ENCODE measurements at regions not wholly inside any gene's neighbourhood (a gene's known extent, or its start where the extent isn't known, plus 50 kb on each side); places are given as distances from the start of the nearest gene placed in this dataset.

DNA sequence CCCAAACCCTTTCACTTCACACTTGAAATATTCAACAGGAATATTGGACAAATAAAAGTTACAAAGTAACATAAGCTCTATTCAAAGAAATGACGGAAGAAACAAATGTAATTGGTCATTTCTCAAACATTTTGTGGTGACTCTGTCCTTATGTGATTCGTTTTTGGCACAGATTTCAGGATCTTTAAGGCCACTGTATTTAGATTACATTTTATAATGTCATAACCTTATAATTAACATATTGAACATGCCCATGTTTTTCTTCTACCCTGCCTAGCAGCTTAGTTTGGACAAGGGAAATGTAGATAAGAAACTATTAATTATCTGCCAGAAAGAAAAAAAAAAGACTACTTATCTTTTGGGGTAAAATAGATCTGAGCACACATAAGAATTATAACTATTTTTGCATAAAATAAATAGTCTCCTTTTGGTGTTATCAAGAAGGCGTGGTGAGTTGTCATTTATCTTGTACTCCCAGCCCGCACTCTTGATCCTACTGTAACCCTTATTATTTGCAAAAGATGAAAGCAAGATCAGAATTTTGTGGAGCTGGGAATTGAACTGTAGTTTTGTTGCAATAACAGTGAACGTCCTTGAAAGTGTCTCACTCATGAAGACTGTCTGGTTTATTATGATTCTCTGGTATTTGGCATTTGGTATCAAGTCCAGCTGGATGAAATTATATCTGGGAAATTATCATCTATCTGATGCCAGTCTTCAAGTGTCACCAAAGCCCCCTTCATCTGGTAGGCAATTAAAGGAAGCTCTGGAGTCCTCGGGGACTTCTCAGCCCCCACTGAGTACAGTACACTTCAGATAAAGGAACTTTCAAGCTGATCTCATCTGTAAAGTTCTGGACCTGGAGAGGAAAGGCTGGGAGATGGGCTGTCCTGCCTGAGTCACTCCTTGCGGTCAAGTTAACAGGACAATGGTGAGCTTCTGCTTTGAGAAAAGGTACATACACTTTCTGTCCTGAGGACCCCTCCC, 175.7 kb upstream of the INHBA start:
- DNase-seq (ENCODE audit: extremely low read depth in 1 of 2, low read depth in 1 of 2) = no peak

DNA sequence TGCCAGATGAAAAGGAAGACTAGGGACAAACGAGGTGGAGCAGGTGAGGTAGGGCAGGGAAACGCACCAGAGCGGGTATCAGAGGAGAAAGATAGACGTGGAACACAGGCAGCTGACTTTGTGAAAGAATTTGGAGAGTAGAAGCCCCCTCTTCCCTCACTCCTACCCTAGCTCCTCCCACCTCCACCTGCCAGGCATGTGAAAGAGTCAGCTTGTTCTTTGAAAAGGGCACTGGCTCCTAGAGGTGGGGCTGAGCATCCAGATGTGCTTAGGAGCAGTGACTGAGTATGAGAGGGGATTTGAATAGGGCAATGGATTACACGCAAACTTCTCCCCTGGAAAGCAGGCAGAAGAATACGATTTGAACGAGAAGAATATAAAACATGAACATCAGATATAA, 174.2 kb upstream of the INHBA start:
- no peak for DNase-seq (ENCODE audit: extremely low read depth in 1 of 2, low read depth in 1 of 2)

DNA sequence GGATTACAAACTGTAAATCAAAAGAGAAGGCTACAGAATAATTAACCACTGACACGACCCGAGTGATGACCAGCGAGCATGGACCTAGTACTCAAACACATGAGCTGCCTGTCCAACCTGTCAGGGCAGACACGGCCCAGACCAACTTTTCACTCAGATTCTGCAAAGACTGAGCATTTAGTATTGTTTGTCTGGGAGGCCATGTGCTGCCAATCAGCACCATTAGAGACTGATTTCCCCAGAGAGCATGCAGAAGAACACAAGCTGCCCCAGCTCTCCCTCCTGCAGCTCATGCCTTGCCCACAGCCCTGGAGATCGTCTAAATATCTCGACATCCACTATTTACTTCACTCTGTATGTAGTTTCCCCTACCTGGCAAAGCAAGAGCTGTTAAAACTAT, 172.6 kb upstream of the INHBA start:
- no peak for DNase-seq (ENCODE audit: extremely low read depth in 1 of 2, low read depth in 1 of 2)

DNA sequence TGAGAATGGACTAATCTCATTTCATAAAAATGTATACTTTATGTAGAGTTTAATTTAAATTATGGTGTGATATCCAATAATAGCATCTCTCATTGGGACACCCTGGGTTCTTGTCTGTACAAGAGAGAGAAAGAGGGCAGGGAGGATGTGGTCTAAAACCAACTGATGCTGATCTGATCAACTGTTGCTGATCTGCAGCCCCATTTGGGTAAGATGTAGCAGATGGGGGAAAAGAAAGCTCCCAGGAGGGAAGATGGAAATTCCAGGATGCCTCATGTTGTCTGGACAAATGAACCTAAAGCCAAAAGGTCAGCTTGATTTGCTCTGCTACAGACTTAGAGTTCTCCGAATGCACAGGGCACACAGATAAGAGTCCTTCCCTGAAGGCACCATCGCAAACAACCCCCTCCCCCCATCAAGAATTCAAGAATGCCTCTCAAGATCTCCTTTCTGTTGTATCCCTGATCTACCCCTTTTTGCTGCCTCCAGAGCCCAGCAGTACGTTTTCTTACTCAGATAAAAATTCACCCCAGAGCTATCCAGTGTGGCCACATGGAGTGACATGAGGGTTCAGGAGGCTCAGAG, 171.4 kb upstream of the INHBA start:
- DNase-seq (ENCODE audit: extremely low read depth in 1 of 2, low read depth in 1 of 2) = no peak

DNA sequence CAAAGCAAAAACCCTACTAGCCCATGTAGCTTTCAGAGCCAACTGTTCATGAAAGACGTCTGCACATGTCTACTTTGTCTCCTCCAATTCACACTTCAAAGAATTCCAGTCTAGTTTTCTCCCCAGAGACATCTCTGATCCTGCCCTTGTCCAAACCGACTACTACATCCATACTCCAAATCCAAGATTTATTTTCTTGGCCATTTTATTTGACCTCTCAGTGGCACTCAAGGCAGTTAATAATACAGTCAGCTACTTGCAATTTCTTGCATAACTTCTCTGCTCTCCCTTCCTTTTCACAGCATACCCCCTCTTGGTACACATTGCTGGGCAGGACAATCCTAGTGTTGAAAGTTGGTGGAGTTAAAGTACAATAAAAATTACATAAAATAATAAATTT, 170.9 kb upstream of the INHBA start:
- DNase-seq (ENCODE audit: extremely low read depth in 1 of 2, low read depth in 1 of 2) = no peak

DNA sequence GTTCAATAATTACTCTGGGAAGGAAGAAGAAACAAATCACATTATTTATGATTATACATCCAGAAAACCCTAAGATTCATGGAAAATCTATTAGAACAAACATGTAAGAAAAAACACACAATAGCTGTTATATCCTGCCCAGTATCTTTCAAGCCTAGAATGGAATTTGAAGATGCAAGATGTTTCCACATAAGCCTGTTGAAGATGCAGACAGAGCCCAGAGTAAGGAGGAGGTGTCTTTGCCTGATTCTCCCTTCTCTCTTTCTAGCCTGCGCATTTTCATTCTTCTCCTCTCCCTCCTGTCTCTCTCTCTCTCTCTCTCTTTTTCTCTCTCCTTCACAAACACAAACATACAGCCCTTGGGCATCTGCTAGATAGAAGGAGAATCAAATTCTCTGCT, 170.1 kb upstream of the INHBA start:
- no peak for DNase-seq (ENCODE audit: extremely low read depth in 1 of 2, low read depth in 1 of 2)

DNA sequence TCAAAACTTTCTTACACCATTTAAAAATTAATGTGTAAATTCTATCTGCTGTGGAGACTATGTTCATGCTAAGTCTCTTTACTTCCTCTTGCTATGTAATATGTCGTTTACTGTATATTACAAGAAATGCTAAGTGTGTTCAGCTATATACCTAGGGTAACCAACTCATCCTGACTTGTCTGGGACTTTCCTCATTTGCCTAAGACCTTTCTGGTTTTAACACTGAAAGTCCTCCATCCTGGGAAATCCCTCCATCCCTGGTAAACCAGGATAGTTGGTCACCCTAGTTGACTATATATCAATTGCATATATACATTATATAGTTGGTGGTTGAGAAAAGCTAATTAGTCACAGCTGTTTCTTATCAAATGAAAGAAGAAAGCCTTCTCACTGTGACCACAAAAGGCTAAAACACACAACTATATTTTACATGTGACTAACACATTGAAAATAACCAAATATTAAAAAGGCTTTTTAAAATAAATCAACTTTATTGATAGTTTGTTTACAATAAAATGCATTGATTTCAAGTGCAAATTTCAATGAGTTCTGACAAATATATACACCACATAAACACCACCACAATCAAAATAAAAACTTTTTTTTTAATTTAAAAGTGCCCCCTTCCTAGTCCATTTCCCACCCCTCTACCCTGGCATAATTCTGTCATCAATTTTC, 167.7 kb upstream of the INHBA start:
- no peak for DNase-seq (ENCODE audit: extremely low read depth in 1 of 2, low read depth in 1 of 2)

DNA sequence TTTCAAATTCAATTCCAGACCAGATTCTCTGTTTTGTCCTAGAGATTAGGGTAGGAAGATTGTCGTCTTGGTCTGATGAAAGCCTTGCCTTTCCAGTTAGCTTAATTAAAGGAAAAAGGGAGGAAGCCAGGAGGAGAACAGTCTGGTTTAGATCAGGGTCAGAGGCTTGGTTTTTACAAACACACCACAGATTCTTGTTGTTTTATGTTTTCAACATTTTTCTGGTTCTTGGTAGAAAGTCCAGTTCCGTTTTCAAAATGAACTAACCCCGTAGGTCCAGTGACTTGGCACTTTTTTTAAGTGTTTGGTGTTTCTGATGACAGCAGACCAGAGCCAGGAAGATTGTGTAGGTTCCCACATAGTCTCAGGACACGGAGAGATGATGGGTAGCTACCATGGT, 167.1 kb upstream of the INHBA start:
- no peak for DNase-seq (ENCODE audit: extremely low read depth in 1 of 2, low read depth in 1 of 2)

DNA sequence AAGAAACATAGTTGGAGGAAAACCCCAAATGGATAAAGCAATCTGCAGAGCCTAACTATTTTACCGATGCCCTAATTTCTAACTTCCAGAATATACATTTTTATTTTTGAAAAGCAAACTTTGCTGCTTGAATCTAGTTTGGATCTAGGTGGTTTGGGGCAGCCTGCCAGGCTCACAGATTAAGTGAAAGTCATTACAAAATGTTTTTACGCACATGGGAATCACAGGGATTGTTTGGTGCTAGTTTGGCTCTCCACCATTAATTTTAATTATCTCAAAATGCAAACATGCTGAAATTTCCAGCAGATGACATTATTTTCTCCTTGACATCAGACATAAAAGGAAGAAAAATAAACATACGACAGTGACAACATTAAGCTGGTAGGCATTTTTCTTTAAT, 166.7 kb upstream of the INHBA start:
- no peak for DNase-seq (ENCODE audit: extremely low read depth in 1 of 2, low read depth in 1 of 2)

DNA sequence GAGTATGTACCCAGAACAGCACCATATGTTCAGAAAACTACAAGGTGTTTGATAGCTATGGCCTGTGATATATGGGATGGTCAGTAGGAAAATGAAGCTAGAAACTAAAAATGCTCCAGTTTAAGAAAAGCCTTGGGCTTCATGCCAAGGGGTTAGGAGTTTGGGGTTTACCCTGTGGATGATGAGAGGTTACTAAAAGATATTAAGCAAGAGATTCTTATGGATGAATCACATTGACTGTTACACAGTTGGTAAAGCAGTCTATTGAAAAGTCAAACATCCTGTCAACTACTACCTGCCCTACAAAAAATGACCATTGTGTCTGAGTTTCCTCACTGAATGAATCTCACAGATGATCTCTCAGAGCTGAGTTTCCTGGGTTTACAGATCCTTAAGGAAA, 166.2 kb upstream of the INHBA start:
- DNase-seq (ENCODE audit: extremely low read depth in 1 of 2, low read depth in 1 of 2) = no peak

DNA sequence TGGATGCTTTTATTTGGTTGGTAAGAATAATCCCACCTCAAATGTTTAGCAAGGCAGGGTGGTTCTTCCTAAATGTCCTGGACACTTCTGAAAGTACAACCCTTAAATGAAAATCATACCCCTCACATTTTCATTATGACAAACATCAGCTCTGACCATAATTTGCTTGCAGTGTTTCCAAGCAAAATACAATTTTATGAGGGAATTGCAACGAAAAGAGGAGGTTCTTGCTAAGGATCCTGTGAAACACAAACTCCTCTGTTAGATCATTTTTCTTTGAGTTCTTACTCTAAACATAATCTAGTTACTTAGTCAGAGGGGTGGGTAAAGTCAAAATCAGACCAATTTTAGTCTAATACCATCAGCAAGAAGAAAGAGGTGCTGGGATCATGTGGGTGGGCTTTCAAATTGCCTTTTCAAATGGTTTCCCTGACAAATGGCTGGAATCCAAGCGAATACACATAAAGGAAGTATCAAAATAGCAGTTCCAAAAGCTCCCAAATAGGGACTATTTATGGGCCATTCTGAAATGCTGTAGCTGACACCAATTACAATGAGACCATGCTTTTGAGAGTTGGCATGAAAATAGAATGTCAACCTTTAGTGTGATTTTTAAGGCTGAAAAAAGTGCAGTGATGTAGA, 164.9 kb upstream of the INHBA start:
- DNase-seq (ENCODE audit: extremely low read depth in 1 of 2, low read depth in 1 of 2) = no peak

DNA sequence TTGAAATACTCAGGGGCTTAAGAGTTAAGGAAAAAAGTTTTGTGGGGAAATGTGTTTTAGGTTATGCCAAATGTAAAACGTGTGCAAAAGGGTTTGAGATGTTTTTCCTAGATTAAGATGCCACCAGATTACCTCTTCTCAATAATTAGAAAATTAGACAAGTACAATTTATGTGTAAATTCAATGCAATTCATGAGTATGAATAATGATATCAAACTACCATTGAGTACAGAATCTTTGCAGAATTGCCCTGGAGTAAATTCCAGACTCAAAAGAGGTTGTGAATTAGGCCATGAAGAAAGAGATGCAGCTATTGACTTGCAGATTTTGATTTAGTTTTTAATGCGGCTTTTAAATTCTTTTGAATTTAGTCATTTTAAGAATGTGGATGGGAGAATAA, 159.4 kb upstream of the INHBA start:
- DNase-seq (ENCODE audit: extremely low read depth in 1 of 2, low read depth in 1 of 2) = no peak

DNA sequence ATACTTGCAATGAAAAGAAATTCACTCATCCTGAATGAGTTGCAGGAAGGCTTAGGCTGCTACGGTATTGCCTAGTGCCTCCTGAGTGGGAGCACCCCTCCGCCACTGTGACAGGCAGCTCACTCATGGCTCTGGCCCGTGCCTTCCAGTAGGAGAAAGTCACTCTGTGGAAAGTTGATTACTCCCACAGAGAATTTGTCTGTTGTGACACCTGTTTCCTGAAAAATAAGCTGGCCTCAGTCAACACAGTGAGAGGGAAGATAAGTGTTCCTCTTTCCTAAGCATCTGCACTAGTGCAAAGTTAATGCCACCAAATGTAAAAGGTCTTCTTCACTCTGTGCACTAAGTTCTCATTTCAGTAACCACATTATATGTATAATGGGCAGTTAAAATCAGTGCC, 158.8 kb upstream of the INHBA start:
- DNase-seq (ENCODE audit: extremely low read depth in 1 of 2, low read depth in 1 of 2) = no peak

DNA sequence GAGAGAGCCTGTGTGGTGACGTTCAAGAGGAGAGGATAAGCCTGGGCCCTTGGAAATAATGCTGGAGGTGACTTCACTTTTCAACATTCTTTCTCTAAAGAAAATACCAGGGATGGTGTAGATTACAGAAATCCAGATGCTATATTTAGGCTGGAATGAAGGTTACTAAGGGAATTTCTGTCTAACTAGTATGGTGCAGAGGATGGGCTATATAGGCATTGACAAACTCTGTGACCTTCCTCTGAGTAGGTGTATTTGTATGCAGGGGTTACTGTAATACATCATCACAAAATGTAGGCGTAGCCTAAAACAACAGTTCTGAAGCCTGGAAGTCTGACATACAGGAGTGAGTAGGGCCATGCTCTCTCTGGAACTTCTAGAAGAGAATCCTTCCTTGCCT, 155.3 kb upstream of the INHBA start:
- DNase-seq (ENCODE audit: extremely low read depth in 1 of 2, low read depth in 1 of 2) = no peak

DNA sequence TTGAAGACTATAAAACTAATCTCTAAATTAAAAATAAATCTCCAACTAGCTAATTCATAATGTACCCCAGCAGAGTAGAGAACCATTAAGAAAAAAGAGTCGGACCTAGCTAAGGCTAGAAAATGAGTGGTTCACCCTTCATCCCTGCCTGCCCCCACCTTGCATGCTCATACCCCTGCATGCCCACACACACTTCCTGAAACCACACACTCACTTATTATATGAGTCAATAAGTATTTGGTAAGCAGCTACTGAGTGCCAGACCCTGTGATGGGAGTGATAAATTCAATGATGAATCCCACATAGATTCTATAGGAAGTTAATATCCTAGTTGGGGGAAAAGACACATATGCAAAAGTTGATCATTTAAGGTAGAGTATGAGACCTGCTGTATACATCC, 152.9 kb upstream of the INHBA start:
- DNase-seq (ENCODE audit: extremely low read depth in 1 of 2, low read depth in 1 of 2) = no peak

DNA sequence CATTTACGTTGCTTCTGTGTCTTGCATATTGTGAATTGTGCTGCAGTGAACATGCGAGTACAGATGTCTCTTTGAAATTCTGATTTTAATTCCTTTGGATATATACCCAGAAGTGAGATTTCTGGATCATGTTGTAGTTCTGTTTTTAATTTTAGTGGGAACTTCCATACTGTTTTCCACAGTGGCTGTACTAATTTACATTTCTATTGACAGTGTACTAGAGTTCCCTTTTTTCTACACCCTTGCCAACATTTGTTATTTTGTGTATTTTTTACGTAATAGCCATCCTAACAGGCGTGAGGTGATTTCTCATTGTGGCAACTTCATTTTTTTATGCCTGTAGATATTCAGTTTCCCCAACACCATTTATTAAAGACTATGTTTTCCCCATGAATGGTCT, 144.7 kb upstream of the INHBA start:
- no peak for DNase-seq (ENCODE audit: extremely low read depth in 1 of 2, low read depth in 1 of 2)

DNA sequence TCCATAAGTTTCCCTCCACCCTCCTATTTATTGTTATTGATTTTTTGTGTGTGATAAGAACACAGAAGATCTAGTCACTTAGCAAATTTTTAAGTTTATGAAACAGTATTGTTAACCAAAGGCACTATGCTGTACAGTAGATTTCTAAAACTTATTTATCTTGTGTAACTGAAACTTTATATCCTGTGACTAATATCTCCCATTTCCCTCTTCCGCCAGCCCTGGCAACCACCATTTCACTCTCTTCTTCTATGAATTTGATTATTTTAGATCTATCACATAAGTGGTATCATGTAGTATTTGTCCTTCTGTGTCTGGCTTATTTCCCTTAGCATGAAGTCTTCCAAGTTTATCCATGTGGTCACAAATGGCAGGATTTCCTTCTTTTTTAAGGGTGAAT, 144.3 kb upstream of the INHBA start:
- DNase-seq (ENCODE audit: extremely low read depth in 1 of 2, low read depth in 1 of 2) = no peak

DNA sequence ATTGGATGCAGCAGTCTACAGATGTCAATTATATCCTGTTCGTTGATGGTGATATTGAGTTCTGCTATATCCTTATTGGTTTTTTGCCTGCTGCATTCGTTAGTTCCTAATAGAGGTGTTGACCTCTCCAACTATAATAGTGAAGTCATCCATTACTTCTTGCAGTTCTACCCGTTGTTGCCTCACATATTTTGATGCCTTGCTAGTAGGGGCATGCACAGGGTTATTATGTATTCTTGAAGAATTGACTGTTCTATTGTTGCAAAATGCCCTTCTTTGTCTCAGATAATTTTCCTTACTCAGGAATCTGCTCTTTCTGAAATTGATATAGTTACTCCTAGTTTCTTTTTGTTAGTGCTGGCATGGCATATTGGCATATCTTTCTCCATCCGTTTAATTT, 140.1 kb upstream of the INHBA start:
- no peak for DNase-seq (ENCODE audit: extremely low read depth in 1 of 2, low read depth in 1 of 2)

DNA sequence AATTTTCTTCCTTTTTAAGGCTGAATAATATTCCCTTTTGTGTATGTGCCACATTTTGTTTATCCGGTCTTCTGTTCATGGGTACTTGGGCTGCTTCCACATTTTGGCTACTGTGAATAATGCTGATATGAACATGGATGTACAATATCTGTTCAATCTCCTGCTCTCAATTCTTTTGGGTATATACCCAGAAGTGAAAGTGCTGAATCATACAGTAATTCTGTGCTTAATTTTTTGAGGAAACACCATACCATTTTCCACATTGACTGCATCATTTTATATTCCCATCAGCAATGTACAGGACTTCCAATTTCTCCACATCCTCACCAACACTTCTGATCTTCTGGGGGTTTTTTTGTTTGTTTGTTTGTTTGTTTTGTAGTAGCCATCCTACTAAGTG, 135.0 kb upstream of the INHBA start:
- DNase-seq (ENCODE audit: extremely low read depth in 1 of 2, low read depth in 1 of 2) = no peak

DNA sequence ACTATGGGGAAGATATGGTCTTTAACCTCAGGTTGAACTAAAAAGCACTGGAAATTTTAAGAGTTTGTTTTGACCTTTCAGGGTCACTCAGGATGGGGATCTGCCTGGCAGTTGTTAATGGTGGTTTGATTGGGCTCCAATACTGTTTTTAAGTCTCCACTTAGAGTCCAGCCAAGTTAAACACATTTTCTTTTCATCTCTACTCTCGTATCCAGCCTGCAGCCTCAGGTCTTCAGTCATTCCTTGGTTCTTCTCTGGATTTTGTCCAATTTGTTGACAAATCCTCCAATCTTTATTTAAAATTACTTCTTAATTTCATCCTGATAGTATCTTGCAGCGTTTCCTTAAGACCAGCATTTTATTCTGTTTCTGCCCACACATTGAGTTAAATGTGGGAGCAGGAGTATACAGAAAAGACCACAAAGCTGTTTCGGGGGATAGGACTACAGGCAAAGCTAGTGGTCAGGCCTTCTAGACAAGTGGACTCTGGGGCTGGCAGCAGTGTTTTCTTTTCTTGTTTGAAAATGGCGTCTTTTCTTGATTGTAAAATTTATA, 133.2 kb upstream of the INHBA start:
- no peak for DNase-seq (ENCODE audit: extremely low read depth in 1 of 2, low read depth in 1 of 2)
